ENCODE measurements at regions not wholly inside any gene's neighbourhood (a gene's known extent, or its start where the extent isn't known, plus 50 kb on each side); places are given as distances from the start of the nearest gene placed in this dataset.

- Mint-ChIP-seq H3K36me3 (ENCODE audit: low read depth) (no peaks in the 10 kb centered on the region), H3K4me3 (no peak overlapping the region), H3K27me3 (ENCODE audit: insufficient read depth) (no peaks in the 10 kb centered on the region), H3K27ac (no peak overlapping the region), H3K4me1 (ENCODE audit: low read depth) (no peaks in the 10 kb centered on the region), H3K9me3 (peaks cover 5% of the 10 kb centered on the region; the same call in 1 of the 2 replicates)
- no peak for TF ChIP-seq CTCF (IDR thresholded peaks at IDR 0.05)
- DNase-seq, result no peak
Measured at GRCh38 chrX:95585321-95585720, 1099.3 kb upstream of the DIAPH2 start.

- DNase-seq, result no peak
- Mint-ChIP-seq H3K27me3 (ENCODE audit: insufficient read depth) (no peaks in the 10 kb centered on the region), H3K36me3 (ENCODE audit: low read depth) (no peaks in the 10 kb centered on the region), H3K27ac (no peak overlapping the region), H3K4me3 (no peak overlapping the region), H3K9me3 (peaks cover 17% of the 10 kb centered on the region), H3K4me1 (ENCODE audit: low read depth) (no peaks in the 10 kb centered on the region)
- TF ChIP-seq CTCF (IDR thresholded peaks at IDR 0.05), result no peak
Measured at GRCh38 chrX:95612350-95612749, 1072.3 kb upstream of the DIAPH2 start.

- H3K4me3 Mint-ChIP-seq, result no peak overlapping the region
- no peaks in the 10 kb centered on the region for H3K4me1 Mint-ChIP-seq (ENCODE audit: low read depth)
- no peak overlapping the region for H3K27ac Mint-ChIP-seq
- no peaks in the 10 kb centered on the region for H3K27me3 Mint-ChIP-seq (ENCODE audit: insufficient read depth)
- DNase-seq, result no peak
- TF ChIP-seq CTCF (IDR thresholded peaks at IDR 0.05), result no peak
- H3K36me3 Mint-ChIP-seq (ENCODE audit: low read depth), result no peaks in the 10 kb centered on the region
- peaks cover 15% of the 10 kb centered on the region for H3K9me3 Mint-ChIP-seq
Measured at GRCh38 chrX:95622200-95622599, 1062.4 kb upstream of the DIAPH2 start.

GRCh38 chrX:95626748-95627147, 1057.9 kb upstream of the DIAPH2 start:
- H3K27ac Mint-ChIP-seq, result no peak overlapping the region
- no peak for DNase-seq
- H3K4me1 Mint-ChIP-seq (ENCODE audit: low read depth), result no peaks in the 10 kb centered on the region
- peaks cover 10% of the 10 kb centered on the region for H3K9me3 Mint-ChIP-seq
- H3K27me3 Mint-ChIP-seq (ENCODE audit: insufficient read depth), result no peaks in the 10 kb centered on the region
- TF ChIP-seq CTCF (IDR thresholded peaks at IDR 0.05), result no peak
- no peak overlapping the region for H3K4me3 Mint-ChIP-seq
- H3K36me3 Mint-ChIP-seq (ENCODE audit: low read depth), result no peaks in the 10 kb centered on the region

GRCh38 chrX:95628796-95629195, 1055.8 kb upstream of the DIAPH2 start:
- Mint-ChIP-seq H3K27ac (no peak overlapping the region), H3K9me3 (peaks cover 14% of the 10 kb centered on the region), H3K4me1 (ENCODE audit: low read depth) (no peaks in the 10 kb centered on the region), H3K36me3 (ENCODE audit: low read depth) (no peaks in the 10 kb centered on the region), H3K4me3 (no peak overlapping the region), H3K27me3 (ENCODE audit: insufficient read depth) (no peaks in the 10 kb centered on the region)
- no peak for DNase-seq
- TF ChIP-seq CTCF (IDR thresholded peaks at IDR 0.05), result no peak

GRCh38 chrX:95629737-95630136, 1054.9 kb upstream of the DIAPH2 start:
- TF ChIP-seq CTCF (IDR thresholded peaks at IDR 0.05), result no peak
- no peaks in the 10 kb centered on the region for H3K36me3 Mint-ChIP-seq (ENCODE audit: low read depth)
- H3K4me3 Mint-ChIP-seq, result no peak overlapping the region
- H3K9me3 Mint-ChIP-seq, result peaks cover 14% of the 10 kb centered on the region
- DNase-seq, result no peak
- no peaks in the 10 kb centered on the region for H3K27me3 Mint-ChIP-seq (ENCODE audit: insufficient read depth)
- H3K27ac Mint-ChIP-seq, result no peak overlapping the region
- no peaks in the 10 kb centered on the region for H3K4me1 Mint-ChIP-seq (ENCODE audit: low read depth)
